Stimulated activated CD8-positive, alpha-beta memory T cell treated with anti-CD3 and anti-CD28 coated beads, Interleukin-4, amount 100 ng/mL, for 48 hours (primary cell): ENCODE measurements at regions not wholly inside any gene's neighbourhood (a gene's known extent, or its start where the extent isn't known, plus 50 kb on each side); places are given as distances from the start of the nearest gene placed in this dataset.

Source experiments
- DNase-seq: peaks from one replicate; pipeline ENCODE4 v3.0.0-alpha.2; 2020

DNA sequence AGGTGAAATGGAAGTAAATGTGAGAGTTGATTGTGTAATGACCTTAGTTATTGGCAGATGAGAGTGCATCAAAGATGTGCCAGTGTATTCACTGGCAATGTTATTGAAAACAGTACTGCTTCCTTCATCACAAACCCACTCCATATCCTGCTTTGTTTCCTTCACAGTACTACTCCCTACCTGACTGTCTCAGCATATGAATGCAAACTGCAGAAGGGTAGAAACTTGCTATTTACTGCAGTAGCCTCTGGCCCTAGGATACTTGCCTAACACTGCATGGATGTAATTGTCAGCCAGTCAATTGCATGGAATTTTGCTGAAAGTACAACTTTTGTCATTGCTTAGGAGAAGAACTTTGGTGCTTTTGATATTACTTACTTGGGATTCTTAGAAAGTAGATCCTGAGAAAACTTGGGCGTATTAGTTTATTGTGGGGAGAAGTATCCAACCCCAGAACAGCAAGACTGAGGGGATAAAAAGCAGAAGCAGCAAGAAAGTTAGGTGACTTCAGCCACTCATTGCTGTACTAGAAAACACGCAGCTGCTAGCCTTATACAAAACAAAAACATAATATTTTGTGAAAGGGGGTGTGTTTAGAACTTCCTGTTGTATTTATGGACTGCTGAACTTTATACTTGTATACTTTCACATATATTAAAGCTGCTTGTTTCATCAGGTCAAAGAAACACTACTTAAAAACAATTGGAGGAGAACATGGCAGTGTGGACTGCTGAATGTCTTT lies 219.0 kb downstream of the CCNG2 start:
- no peak for DNase-seq

GRCh38 chr4:77376788-77377460 lies 219.9 kb downstream of the CCNG2 start:
- DNase-seq, result no peak

DNA sequence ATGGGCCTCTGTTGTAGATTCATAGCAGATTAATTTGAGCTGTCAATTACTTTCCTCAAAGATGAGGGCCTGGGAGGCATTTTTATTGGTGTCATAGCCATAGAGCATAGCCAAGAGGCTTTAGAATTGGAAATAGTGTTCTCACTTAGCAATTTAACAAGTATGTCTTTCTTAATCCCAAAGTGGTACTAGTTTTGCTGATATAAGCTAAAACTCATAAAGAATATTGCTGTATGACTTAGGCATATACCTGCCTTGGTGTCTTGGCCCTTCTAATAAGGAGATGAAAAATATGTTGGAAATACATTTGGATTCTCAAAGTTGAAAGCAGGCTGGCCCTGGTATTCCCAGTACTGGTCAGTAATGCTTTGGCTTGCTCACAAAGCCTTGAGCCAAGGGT lies 221.5 kb upstream of the CXCL13 start:
- no peak for DNase-seq

- DNase-seq, result peak; percentile 69
These were observed 220.3 kb upstream of the CXCL13 start for GRCh38 chr4:77385124-77385969.

DNA sequence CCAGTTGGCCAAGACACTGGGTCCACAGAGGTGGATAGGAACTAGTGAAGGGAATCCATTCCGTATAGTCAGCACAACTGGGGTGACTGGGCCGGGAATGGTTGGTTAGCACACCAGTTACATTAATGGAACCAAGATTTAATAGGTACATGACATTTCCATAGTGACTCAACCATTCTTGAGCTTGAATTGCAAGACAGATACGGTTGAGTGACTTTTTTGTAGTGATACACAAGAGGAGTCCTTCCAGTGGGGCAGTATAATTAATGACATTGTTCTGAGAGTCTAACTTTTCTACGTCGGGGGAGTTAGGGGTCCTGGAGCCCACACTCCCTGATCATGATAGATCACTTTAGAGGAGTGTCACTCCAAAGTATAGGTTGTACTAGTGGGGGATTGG lies 211.6 kb upstream of the CXCL13 start:
- DNase-seq, result no peak

- no peak for DNase-seq
These were observed 210.1 kb upstream of the CXCL13 start for GRCh38 chr4:77395481-77395880.

DNA sequence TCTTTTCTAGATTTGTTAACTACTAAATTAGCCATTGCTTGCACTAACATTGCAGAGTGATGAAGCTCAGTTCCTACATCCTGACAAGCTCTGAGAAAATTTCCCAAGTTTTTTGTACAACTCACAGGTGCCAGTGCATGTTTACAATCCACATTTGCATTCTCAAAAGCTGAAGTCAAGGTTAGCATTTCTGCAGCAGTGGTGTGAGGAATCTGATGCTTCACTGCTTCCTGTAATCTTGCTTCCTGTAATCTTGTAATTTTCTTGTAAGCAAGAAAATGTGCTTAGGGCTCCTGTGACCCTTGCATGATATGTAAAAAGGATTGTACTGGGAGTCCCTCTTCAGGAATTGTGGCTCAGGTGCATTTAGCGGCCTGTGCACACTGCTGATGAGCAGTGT lies 207.4 kb upstream of the CXCL13 start:
- DNase-seq, result no peak

DNA sequence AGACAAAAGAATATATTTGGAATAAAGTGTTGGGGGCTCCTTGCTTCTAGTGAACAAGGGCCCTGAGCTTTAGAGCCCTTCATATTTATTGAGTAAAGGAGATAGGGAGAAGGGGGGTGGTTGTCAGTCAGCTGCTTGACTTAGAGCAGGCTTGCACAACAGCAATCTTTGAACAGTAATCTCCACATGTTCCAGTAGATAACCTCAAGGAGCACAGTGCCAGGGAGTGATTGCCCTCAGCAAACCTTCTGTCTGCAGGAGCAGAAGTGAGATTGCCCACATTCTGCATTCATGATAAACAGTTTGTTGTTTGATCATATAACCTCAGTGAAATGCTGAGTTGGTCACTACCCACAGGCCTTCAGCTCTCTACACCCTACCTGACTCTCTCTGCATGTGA lies 205.8 kb upstream of the CXCL13 start:
- no peak for DNase-seq

GRCh38 chr4:77413766-77414165 lies 191.9 kb upstream of the CXCL13 start:
- no peak for DNase-seq

DNA sequence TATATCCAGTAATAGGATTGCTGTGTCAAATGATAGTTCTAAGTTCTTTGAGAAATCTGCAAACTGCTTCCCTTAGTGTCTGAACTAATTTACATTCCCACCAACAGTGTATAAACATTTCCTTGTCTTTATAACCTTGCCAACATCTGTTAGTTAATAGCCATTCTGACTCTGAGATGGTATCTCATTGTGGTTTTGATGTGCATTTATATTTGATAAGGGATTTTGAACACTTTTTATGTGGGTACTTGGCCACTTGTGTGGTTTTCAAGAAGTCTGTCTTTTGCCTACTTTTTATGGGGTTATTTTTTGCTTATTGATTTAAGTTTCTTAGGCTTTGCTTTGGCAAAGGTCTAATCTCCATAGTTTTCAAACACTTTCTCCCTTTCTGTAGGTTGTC lies 189.9 kb upstream of the CXCL13 start:
- no peak for DNase-seq

GRCh38 chr4:77418333-77418732 lies 187.3 kb upstream of the CXCL13 start:
- no peak for DNase-seq

GRCh38 chr4:77430847-77431246 lies 174.8 kb upstream of the CXCL13 start:
- DNase-seq, result no peak

DNA sequence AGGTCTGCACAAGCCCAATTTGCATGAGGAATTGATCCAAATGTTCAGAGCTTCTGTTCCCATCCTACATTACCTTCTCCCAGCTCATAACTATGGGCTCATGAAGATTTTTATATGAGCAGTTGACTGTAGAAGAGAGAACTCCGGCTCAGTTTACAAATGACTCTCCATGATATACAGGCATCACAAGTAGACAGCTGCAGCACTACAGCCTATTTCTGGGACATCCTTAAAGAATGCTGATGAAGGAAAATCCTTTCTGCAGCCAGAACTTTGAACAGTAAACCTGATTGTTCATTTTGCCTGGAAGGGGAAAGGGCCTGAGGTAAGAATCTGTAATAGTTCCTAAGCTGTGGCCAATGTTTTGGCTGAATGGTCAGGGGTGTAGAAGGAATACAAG lies 174.1 kb upstream of the CXCL13 start:
- no peak for DNase-seq

GRCh38 chr4:77432717-77433417 lies 172.8 kb upstream of the CXCL13 start:
- DNase-seq, result no peak

DNA sequence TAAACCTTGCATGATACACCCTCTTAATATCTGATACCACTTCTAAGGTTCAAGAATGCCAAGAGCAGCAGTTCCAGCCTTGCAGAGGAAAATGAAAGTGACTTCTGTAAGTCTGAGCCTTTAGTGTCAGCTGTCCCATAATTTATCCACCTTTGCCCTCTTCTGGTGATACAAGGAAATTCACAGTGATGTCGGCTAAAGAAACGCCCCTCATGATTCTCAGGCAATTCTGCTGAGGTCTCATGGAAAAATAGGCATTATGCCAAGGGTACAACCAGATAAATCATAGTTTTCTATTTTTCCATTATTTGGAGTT lies 172.2 kb upstream of the CXCL13 start:
- no peak for DNase-seq

GRCh38 chr4:77434299-77435092 lies 171.1 kb upstream of the CXCL13 start:
- DNase-seq, result no peak

DNA sequence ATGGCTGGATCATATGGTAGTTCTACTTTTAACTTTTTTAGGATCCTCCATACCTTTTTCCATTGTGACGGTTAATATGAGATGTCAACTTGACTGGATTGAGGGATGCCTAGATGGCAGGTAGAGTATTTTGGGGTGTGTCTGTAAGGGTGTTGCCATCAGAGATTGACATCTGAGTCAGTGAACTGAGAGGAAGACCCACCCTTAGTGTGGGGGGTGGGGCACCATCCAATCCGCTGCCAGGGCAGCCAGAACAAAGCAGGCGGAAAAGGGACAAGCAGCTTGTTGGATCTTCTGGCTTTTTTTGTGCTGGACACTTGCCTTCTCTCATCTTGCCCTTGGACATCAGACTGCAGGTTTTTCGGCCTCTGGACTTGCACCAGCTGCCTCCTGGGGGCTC lies 168.5 kb upstream of the CXCL13 start:
- DNase-seq, result no peak

DNA sequence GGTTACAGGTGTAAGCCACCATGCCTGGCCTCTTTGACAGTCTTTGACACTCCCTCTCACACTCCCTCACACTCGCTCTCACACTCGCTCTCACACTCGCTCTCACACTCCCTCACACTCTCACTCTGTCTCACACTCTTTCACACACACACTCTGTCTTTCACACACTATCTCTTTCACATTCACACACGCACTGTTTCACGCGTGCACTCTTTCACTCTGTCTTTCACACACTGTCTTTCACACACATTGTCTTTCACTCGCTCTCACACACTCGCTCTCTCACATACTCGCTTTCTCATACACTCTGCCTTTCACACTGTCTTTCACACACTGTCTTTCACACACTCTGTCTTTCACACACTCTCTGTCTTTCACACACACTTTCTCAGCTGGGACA lies 167.1 kb upstream of the CXCL13 start:
- no peak for DNase-seq

GRCh38 chr4:77443941-77444340 lies 161.7 kb upstream of the CXCL13 start:
- no peak for DNase-seq

GRCh38 chr4:77445823-77446222 lies 159.8 kb upstream of the CXCL13 start:
- no peak for DNase-seq

GRCh38 chr4:77446601-77447000 lies 159.0 kb upstream of the CXCL13 start:
- no peak for DNase-seq

DNA sequence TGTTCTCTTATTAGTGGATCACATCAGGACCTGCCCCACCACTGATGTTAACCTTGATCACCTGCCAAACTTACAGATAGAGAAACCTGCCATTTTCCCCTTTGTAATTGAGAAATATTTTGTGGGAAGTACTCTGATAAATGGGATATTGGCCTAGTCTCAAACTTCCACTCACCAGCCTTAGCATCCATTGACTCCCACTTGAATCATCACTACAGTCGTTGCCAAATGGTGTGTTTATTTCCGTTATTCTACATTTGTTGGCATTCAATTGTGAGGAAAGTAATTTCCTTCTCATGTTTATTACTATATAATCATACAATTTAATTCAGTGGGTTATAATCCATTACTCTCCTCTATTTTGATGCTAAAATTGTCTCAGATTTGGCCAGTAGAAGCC lies 156.4 kb upstream of the CXCL13 start:
- DNase-seq, result no peak

DNA sequence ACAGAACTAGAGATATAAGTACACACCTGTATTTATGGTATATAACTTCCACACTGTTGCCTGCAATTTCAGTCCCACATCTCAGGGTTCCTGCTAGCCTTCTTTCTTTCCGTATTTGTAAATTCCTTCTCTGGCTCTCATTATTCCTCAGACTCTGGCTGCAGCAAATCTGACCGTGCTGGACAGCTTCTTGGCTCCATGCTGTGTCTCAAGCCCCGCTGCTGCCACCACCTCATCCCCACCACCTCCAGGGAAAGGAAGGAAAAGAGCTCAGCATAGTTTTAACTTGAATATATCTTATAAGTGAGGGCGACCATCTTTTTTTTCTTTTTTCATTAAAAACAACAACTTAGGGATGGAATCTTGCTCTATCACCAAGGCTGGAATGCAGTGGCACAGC lies 155.6 kb upstream of the CXCL13 start:
- DNase-seq, result no peak
